GM12865 (cell line): ENCODE measurements at regions not wholly inside any gene's neighbourhood (a gene's known extent, or its start where the extent isn't known, plus 50 kb on each side); places are given as distances from the start of the nearest gene placed in this dataset.

ENCODE experiments used
- DNase-seq: peaks from one replicate; pipeline ENCODE4 v3.0.0; 2010; ENCODE audit warnings: low read depth
- H3K4me3 ChIP-seq: 2 replicates; pipeline ENCODE4 v1.5.1; 2011; ENCODE audit warnings: mild to moderate bottlenecking, low read depth, low read length, control low read depth
- CTCF ChIP-seq: IDR thresholded peaks from 2 replicates; pipeline ENCODE4 v1.5.1; 2011; ENCODE audit warnings: low read length, control low read depth, low read depth, inconsistent platforms; ENCODE audit not compliant: insufficient read depth; ENCODE audit errors: missing control alignments

- DNase-seq, result no peak
- no peak overlapping the region for H3K4me3 ChIP-seq
- TF ChIP-seq CTCF, result no peak
These were observed 93.3 kb downstream of the KCNF1 start for GRCh38 chr2:11005032-11005431.

- no peak for TF ChIP-seq CTCF
- no peak overlapping the region for H3K4me3 ChIP-seq
- DNase-seq, result no peak
These were observed 94.5 kb downstream of the KCNF1 start for GRCh38 chr2:11006191-11006590.

DNA sequence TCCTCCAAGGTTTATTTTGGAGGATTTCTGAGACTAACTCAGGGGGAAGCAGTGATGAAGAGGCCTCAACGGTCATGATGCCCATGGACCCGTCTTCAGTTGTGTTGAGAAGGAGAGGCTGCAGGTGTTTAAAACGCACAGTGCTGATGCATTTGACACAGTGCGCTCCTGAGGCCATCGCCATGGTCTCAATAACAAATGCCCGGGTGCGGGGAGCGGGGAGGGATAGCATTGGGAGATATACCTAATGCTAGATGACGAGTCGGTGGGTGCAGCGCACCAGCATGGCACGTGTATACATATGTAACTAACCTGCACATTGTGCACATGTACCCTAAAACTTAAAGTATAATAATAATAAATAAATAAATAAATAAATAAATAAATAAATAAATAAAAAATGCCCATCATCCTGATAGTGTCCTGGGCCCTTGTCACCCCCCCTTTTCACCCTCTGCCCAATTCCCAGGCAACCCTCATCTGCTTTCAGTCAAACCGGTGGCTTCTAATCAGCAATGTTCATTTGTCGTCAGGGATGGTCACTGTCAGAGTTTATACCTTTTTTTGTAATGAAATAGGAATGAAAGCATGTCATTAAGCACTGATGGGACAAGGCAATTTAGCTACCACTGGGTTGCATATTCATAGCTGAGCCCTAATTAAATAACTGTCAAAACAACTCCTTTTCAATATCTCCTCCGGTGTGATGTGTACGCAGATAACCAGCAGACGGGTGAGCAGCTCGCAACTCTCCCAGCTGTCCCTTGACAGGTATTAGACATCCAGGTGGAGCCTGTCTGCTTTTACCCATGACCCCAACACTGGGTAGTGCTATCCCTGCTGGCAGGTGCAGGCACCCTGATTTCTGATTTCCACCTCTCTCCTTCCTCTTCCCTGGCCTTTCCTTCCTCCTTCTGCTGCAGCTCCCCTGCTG lies 95.9 kb downstream of the KCNF1 start:
- no peak for TF ChIP-seq CTCF
- H3K4me3 ChIP-seq, result no peak overlapping the region
- no peak for DNase-seq

- TF ChIP-seq CTCF, result no peak
- no peak for DNase-seq
- H3K4me3 ChIP-seq, result no peak overlapping the region
These were observed 97.0 kb downstream of the KCNF1 start for GRCh38 chr2:11008773-11009172.

GRCh38 chr2:11009176-11009575 lies 97.4 kb downstream of the KCNF1 start:
- H3K4me3 ChIP-seq, result no peak overlapping the region
- no peak for DNase-seq
- TF ChIP-seq CTCF, result no peak

- H3K4me3 ChIP-seq, result no peak overlapping the region
- TF ChIP-seq CTCF, result no peak
- no peak for DNase-seq
These were observed 98.2 kb downstream of the KCNF1 start for GRCh38 chr2:11009891-11010290.

DNA sequence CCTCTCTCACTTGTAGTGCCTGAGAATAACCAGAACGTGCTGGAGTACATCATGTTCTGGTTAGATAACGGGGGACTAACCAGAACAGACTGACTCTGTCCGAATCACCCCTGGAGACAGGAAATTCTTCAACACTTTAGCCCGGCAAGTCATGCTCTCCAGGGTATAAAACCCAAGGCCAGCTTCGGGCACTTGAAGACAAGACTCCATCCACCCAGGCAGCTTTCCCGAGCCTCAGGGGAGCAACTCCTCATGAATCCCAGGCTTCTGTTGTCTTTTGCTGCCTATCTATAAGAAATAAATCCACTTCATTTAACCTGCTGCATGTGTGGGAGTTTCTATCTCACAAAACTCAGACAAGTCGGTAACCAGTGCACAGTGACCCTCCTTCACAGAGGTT lies 99.6 kb downstream of the KCNF1 start:
- TF ChIP-seq CTCF, result no peak
- no peak for DNase-seq
- H3K4me3 ChIP-seq, result no peak overlapping the region
